Coronary artery (tissue), 2 donors: ENCODE measurements at regions not wholly inside any gene's neighbourhood (a gene's known extent, or its start where the extent isn't known, plus 50 kb on each side); places are given as distances from the start of the nearest gene placed in this dataset.

Experiments
- DNase-seq: peaks from one replicate; pipeline ENCODE4 v3.0.0-alpha.2; 2017; ENCODE audit warnings: low spot score
- H3K27ac ChIP-seq, 2 donors: fragments of 200-600 bp; sonication (generic); one replicate each; pipeline ENCODE4 v1.5.1; 2016 to 2019
- H3K4me3 ChIP-seq: fragments of 200-600 bp; sonication (generic); 2 replicates; pipeline ENCODE4 v1.5.1; 2016; ENCODE audit warnings: mild to moderate bottlenecking, moderate library complexity
- CTCF ChIP-seq: fragments of 200-600 bp; sonication (generic); IDR thresholded peaks from one replicate; pipeline ENCODE4 v1.5.1; 2019; ENCODE audit warnings: antibody characterized with exemption

GRCh38 chr16:6297666-6298410 is 1034.8 kb upstream of the RBFOX1 start:
- Histone ChIP-seq H3K4me3 (no peak overlapping the region), H3K27ac (no peak overlapping the region)
- no peak for DNase-seq
- no peak for TF ChIP-seq CTCF

GRCh38 chr16:6286176-6286575 is 1046.5 kb upstream of the RBFOX1 start:
- no peak for DNase-seq
- H3K4me3 ChIP-seq = no peak overlapping the region
- TF ChIP-seq CTCF = no peak
- no peak overlapping the region for H3K27ac ChIP-seq

- TF ChIP-seq CTCF = no peak
- no peak for DNase-seq
- no peak overlapping the region for H3K4me3 ChIP-seq
Observed at GRCh38 chr16:6284731-6285130, 1047.9 kb upstream of the RBFOX1 start.

GRCh38 chr16:6281994-6282393 is 1050.7 kb upstream of the RBFOX1 start:
- Histone ChIP-seq H3K27ac (no peak overlapping the region), H3K4me3 (no peak overlapping the region)
- no peak for DNase-seq
- TF ChIP-seq CTCF = no peak

More at GRCh38 chr16:6284731-6285130, 1047.9 kb upstream of the RBFOX1 start:
- no peak overlapping the region for H3K27ac ChIP-seq

GRCh38 chr16:6281274-6281673 is 1051.4 kb upstream of the RBFOX1 start:
- no peak for TF ChIP-seq CTCF

GRCh38 chr16:6280055-6280454 is 1052.6 kb upstream of the RBFOX1 start:
- no peak for TF ChIP-seq CTCF
- no peak overlapping the region for H3K4me3 ChIP-seq
- no peak for DNase-seq
- H3K27ac ChIP-seq = no peak overlapping the region

More at GRCh38 chr16:6281274-6281673, 1051.4 kb upstream of the RBFOX1 start:
- Histone ChIP-seq H3K27ac (no peak overlapping the region), H3K4me3 (no peak overlapping the region)
- DNase-seq = no peak

GRCh38 chr16:6279286-6279685 is 1053.4 kb upstream of the RBFOX1 start:
- no peak for DNase-seq
- no peak for TF ChIP-seq CTCF
- Histone ChIP-seq H3K4me3 (no peak overlapping the region), H3K27ac (no peak overlapping the region)
